T-helper 2 cell treated with Interferon-gamma antibody and Interleukin-4, amounts not matched to agents 100 ng/mL and 5 ng/mL, for 36 hours (primary cell): ENCODE measurements at regions not wholly inside any gene's neighbourhood (a gene's known extent, or its start where the extent isn't known, plus 50 kb on each side); places are given as distances from the start of the nearest gene placed in this dataset.
"Not testable (repeated sequence)": the region's sequence is repeated elsewhere in the genome, so short reads cannot be mapped to it uniquely, and the experiment has no call there.

Experiments used
- intact Hi-C: fragments of 100-400 bp; cut with micrococcal nuclease; formaldehyde crosslinking; loops from one replicate; pipeline ENCODE4 v1.15.1; 2023

GRCh38 chr9:106733828-106734380, 129.1 kb upstream of the ZNF462 start:
- intact Hi-C loops, result no loop called here

- intact Hi-C loops, result no loop called here
These were observed 125.5 kb upstream of the ZNF462 start for GRCh38 chr9:106737516-106737915.

GRCh38 chr9:106738109-106738508, 124.9 kb upstream of the ZNF462 start:
- intact Hi-C loops, result no loop called here

- intact Hi-C loops, result no loop called here
These were observed 117.5 kb upstream of the ZNF462 start for GRCh38 chr9:106745457-106745856.

GRCh38 chr9:106745876-106746275, 117.1 kb upstream of the ZNF462 start:
- intact Hi-C loops, result no loop called here

- intact Hi-C loops, result no loop called here
These were observed 111.3 kb upstream of the ZNF462 start for GRCh38 chr9:106751681-106752080.

GRCh38 chr9:106752581-106752980, 110.4 kb upstream of the ZNF462 start:
- intact Hi-C loops, result no loop called here

- intact Hi-C loops, result no loop called here
These were observed 109.8 kb upstream of the ZNF462 start for GRCh38 chr9:106753155-106753671.

GRCh38 chr9:106755736-106756135, 107.2 kb upstream of the ZNF462 start:
- intact Hi-C loops, result no loop called here

GRCh38 chr9:106757514-106757913, 105.5 kb upstream of the ZNF462 start:
- intact Hi-C loops, result no loop called here

GRCh38 chr9:106758911-106759310, 104.1 kb upstream of the ZNF462 start:
- intact Hi-C loops, result no loop called here

GRCh38 chr9:106761493-106761892, 101.5 kb upstream of the ZNF462 start:
- intact Hi-C loops, result no loop called here

- intact Hi-C loops, result no loop called here
These were observed 96.3 kb upstream of the ZNF462 start for GRCh38 chr9:106766616-106767015.

GRCh38 chr9:106769331-106769730, 93.6 kb upstream of the ZNF462 start:
- intact Hi-C loops, result no loop called here

- intact Hi-C loops, result no loop called here
These were observed 91.4 kb upstream of the ZNF462 start for GRCh38 chr9:106771608-106772007.

- intact Hi-C loops, result no loop called here
These were observed 90.3 kb upstream of the ZNF462 start for GRCh38 chr9:106772523-106773290.

GRCh38 chr9:106773750-106774149, 89.2 kb upstream of the ZNF462 start:
- intact Hi-C loops, result no loop called here

- intact Hi-C loops, result no loop called here
These were observed 87.0 kb upstream of the ZNF462 start for GRCh38 chr9:106775960-106776359.

GRCh38 chr9:106779796-106780195, 83.2 kb upstream of the ZNF462 start:
- intact Hi-C loops, result no loop called here

GRCh38 chr9:106783121-106783520, 79.8 kb upstream of the ZNF462 start:
- intact Hi-C loops, result no loop called here

- intact Hi-C loops, result no loop called here
These were observed 78.9 kb upstream of the ZNF462 start for GRCh38 chr9:106784076-106784475.

GRCh38 chr9:106785200-106785599, 77.8 kb upstream of the ZNF462 start:
- intact Hi-C loops, result no loop called here

- intact Hi-C loops, result not testable (repeated sequence)
These were observed 74.9 kb upstream of the ZNF462 start for GRCh38 chr9:106788021-106788420.
